ENCODE measurements at regions not wholly inside any gene's neighbourhood (a gene's known extent, or its start where the extent isn't known, plus 50 kb on each side); places are given as distances from the start of the nearest gene placed in this dataset.

DNA sequence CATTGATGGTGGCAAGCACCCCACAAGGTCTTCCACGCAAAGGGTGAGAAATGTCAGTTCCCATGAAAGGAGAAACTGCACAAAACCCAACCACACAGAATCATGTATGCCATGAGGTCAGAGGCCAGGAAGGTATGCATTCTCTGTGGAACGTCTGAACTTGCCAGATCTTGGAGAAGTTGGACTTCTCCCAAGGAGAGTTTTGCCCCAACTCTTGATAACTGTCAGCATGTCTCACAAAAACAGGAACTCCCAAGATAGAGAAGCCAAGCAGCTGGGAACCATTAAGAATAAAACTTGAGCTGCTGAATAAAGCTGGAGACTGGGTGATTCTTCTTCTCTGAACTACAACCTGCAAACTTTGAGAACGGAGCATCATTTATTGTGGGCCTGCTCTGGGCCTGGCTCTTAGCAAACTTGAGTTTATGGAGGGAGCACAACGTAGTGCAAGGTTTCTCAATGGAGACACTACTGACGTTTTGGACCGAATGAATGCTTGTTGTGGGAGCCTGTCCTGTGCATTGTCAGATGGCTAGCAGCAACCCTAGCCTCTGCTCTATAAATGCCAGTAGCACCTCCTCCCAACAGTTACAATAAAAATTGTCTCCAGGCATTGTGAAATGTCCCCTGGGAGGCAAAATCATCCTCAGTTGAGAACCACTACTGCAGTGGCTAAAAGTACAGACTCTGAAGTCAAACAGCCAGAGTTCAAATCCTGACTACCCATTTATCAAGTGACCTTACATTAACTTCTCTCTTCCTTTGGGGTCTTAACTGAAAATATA lies 193.5 kb downstream of the ACTL7B start:
- in situ Hi-C loops (cut with HindIII; ENCODE audit: low sequenced_read_pairs) = no loop called here

GRCh38 chr9:108656566-108656965 lies 199.2 kb downstream of the ACTL7B start:
- in situ Hi-C loops (cut with HindIII; ENCODE audit: low sequenced_read_pairs) = no loop called here

DNA sequence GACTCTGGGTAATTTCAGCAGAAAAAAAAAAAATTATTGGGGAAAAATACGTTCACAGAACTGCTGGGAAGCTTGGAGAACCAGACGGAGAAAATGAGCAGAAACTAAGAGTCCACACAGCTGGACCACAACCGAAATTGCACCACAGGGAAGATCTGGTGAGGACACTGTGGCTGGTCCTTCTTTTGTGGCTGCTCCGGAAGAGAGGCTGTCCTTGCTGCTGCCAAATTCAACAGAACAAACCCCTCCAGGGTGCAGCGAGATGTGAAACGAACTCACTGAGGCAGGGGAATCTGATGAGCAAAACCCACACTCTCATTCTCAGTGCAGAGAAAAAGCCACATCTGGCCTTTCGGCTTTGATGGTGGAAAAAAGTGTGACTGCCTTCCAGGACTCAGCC lies 200.0 kb downstream of the ACTL7B start:
- in situ Hi-C loops (cut with HindIII; ENCODE audit: low sequenced_read_pairs) = no loop called here

GRCh38 chr9:108654566-108654965 lies 201.2 kb downstream of the ACTL7B start:
- in situ Hi-C loops (cut with HindIII; ENCODE audit: low sequenced_read_pairs) = no loop called here

DNA sequence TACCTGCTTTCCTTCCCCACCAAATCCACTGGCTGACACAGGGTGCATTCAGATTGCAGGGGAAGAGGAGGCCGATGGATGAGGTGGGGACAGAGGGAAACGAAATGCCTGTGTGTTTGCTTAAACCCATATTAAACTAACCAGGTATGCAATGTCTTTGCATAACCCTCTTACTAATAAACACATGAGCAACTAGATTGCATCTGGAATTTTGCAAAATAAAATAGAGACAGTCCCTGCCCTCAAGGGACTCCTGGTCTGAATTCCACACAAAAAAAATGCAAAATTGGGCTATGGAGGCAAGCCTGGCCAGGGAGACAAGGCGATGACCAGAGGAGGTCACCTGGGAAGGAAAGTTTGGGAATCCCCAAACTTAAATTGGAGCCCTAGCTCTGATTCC lies 202.9 kb downstream of the ACTL7B start:
- in situ Hi-C loops (cut with HindIII; ENCODE audit: low sequenced_read_pairs) = no loop called here

GRCh38 chr9:108650826-108651225 lies 205.0 kb downstream of the ACTL7B start:
- in situ Hi-C loops (cut with HindIII; ENCODE audit: low sequenced_read_pairs) = no loop called here

DNA sequence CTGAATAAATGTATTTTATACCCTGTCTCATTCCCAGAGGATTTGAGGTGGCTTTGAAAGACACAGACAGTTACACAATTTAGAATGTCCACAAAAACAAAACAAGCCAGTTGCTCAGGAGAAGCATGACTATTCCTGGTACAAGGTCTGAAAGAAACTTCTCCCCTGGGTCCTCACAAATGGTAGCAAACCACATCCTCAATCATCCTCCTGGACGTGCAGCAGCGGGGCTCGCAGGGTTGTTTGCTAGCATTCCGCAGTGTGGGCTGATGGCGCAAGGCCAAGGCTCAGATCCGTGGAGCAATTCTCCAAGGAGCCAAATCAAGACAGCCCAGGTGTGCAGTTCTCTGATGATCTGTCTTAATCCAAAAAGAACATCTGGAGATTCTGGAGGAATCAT lies 210.3 kb downstream of the ACTL7B start:
- in situ Hi-C loops (cut with HindIII; ENCODE audit: low sequenced_read_pairs) = no loop called here

DNA sequence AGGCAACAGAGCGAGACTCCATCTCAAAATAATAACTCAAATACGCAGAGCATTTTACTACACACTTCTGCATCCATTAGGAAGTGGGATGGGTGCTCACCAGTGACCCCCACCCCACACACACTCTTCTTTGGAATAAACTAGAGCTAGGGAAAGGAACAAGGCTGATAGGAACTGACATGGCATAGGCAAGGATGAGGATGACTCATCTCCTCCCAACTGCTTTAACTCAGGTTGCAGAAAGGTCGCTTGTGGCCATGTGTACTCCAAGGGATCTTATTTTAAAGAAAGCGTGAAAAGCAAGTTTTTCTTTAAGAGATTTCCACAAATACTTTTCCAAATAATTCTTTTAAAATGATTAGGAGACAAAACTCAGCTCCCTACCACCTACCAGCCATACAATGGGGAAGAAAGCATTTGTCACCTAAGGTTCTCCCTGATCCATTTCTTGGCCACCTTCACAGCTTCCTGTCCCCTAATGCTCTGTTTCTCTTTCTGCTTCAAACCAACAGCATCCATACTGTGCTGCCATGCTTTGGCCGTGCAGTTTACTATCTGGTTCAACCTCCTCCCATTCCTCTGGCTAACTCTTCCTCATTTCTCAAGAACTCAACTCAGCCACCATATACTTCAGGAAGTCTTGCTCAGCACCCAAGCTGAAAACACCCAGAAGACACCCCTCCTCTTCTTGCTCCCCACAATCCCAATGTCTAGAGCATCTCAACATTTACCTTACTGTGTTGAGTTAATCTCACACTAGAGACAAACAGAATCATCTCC lies 211.9 kb downstream of the ACTL7B start:
- in situ Hi-C loops (cut with HindIII; ENCODE audit: low sequenced_read_pairs) = no loop called here

GRCh38 chr9:108642871-108643270 lies 212.9 kb downstream of the ACTL7B start:
- in situ Hi-C loops (cut with HindIII; ENCODE audit: low sequenced_read_pairs) = no loop called here

- in situ Hi-C loops (cut with HindIII; ENCODE audit: low sequenced_read_pairs) = no loop called here
These were observed 215.6 kb downstream of the ACTL7B start for GRCh38 chr9:108640230-108640629.

- in situ Hi-C loops (cut with HindIII; ENCODE audit: low sequenced_read_pairs) = no loop called here
These were observed 216.1 kb downstream of the ACTL7B start for GRCh38 chr9:108639696-108640095.

DNA sequence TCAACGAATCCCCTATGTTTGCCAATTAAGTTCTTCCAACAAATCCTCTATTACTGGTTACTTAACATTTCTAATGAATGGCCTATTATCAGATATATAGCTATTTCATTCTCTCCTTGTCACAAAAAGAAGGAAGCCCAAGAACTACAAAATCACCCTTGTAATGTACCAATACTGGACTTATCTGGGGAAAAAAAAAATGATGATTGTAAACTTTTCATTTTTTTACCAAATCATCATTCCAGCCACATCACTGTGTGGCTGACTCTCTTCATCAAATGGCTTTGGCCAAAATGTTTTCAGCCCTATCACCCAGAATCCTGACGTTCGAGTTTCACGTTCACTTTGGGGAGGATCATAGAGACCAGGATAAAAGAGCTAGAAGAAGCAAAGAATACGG lies 216.7 kb downstream of the ACTL7B start:
- in situ Hi-C loops (cut with HindIII; ENCODE audit: low sequenced_read_pairs) = no loop called here

- in situ Hi-C loops (cut with HindIII; ENCODE audit: low sequenced_read_pairs) = no loop called here
These were observed 218.4 kb downstream of the ACTL7B start for GRCh38 chr9:108637340-108637739.

- in situ Hi-C loops (cut with HindIII; ENCODE audit: low sequenced_read_pairs) = no loop called here
These were observed 219.8 kb downstream of the ACTL7B start for GRCh38 chr9:108636013-108636412.

DNA sequence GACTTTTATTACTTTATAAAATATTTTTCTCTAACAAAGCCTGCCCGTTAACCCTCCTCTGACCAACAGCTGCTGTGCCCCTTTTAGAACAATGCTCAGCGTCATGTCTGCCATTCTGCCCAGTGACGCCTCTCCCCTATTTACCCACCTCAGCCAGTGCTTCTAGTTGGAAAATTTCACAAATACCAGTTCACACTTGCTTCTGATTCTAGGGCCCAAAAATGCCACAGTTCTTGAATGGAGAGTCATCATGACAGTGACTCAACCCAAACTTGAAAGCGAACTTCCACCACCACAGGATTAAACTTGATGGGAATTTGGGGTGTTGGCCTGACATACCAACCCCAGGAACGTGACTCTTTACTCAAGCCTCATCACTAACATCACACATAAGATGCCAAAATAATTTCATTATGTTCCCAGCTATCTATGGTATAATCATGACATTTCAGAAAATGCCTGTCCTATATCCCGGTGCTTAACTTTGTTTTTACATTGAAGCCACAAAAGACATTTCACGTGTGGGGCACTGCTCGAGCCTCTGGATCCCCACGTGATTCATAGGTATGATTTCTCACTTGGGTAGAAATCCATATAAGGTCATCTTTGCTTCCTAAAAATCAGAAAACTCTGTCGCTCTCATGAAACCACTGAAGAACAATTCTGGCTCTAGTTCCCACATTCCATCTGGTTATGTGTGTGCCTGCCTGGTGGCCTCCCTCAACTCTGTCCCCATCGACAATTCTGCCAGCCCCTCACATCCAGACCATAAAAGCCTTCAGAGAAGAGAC lies 220.9 kb downstream of the ACTL7B start:
- in situ Hi-C loops (cut with HindIII; ENCODE audit: low sequenced_read_pairs) = no loop called here

DNA sequence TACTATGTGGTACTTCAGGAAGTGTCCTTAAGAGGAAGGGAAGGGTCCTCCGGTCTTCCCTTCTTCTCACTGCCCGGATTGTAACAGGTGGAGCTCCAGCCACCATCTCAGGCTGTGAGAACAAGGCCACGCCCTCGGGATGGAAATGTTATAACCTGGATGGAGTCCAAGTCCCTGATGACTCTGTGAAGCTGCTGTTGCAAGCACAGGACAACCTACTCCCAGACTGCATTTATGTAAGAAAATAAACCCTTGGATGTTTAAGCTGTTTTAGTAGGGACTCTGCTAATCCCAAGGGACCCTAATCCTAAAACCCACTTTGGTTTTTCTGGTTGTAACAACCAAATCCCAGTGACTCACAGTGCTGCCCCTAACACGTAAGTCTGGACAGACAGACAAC lies 221.6 kb downstream of the ACTL7B start:
- in situ Hi-C loops (cut with HindIII; ENCODE audit: low sequenced_read_pairs) = no loop called here

- in situ Hi-C loops (cut with HindIII; ENCODE audit: low sequenced_read_pairs) = no loop called here
These were observed 224.1 kb downstream of the ACTL7B start for GRCh38 chr9:108631496-108632285.

GRCh38 chr9:108628316-108628715 lies 227.5 kb downstream of the ACTL7B start:
- in situ Hi-C loops (cut with HindIII; ENCODE audit: low sequenced_read_pairs) = no loop called here

GRCh38 chr9:108626743-108627142 lies 229.0 kb downstream of the ACTL7B start:
- in situ Hi-C loops (cut with HindIII; ENCODE audit: low sequenced_read_pairs) = no loop called here

DNA sequence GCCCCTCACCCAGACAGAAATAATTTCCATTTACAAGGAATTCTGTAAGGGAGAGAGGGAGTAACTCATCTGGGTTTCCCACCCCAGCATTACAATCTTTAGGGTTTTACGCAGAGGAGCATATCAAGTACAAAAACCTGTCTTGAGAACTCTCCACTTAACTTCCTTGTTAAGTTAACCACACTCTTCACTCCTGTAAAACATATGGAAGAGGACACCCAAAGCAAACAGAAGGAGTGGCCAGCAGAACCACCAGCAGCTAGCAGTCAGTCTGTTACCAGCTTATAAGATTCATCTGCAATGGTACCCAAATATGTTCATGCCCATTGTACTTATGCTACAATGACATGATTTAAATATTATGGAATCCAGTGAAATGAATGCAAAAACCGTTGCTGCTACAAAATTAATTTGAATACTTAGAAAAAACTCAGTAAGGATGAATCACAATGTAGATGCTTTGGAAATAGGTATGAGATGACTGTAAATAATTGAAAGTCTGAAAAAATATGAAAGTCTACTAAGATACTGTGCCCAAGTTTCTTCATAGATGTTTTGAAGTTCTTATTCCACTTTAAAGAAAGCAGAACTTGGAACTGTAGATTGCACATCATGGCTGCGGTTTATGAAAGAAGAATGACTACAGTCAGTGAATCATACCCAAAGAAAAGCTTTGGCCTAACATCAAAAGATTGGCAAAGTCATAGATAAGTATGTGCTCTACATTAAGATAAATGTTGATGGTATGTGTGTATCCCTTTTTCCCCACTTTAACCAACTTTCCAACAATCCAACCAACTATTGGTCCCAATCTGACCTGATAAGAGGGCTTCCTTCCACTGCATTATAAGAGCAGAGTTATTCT lies 233.6 kb downstream of the ACTL7B start:
- in situ Hi-C loops (cut with HindIII; ENCODE audit: low sequenced_read_pairs) = no loop called here
